GM21515 (cell line): ENCODE measurements at regions not wholly inside any gene's neighbourhood (a gene's known extent, or its start where the extent isn't known, plus 50 kb on each side); places are given as distances from the start of the nearest gene placed in this dataset.
"Not testable (repeated sequence)": the region's sequence is repeated elsewhere in the genome, so short reads cannot be mapped to it uniquely, and the experiment has no call there.

ENCODE experiments used
- ATAC-seq: cut with Tn5 transposase; IDR thresholded peaks from one replicate; pipeline ENCODE4 v1.9.1; 2021; ENCODE audit not compliant: unreplicated experiment

GRCh38 chr6:169918239-169918953 lies 167.0 kb downstream of the ERMARD start:
- ATAC-seq, result no peak

DNA sequence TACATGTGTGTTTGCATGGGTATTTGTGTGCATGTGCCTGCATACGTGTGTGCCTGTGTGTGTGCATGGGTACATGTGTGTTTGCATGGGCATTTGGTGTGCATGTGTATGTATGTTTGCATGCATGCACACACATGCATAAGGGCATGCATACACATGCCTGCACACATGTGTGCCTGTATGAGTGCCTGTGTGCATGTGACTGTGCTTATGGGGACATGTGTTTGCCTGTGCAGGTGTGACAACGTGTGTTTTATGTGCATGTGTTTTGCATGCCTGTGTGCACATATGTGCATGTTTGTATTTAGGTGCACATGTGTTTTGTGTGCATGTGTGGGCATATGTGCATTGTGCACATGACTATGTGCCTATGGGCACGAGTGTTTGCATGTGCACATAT lies 165.7 kb downstream of the ERMARD start:
- ATAC-seq, result no peak

DNA sequence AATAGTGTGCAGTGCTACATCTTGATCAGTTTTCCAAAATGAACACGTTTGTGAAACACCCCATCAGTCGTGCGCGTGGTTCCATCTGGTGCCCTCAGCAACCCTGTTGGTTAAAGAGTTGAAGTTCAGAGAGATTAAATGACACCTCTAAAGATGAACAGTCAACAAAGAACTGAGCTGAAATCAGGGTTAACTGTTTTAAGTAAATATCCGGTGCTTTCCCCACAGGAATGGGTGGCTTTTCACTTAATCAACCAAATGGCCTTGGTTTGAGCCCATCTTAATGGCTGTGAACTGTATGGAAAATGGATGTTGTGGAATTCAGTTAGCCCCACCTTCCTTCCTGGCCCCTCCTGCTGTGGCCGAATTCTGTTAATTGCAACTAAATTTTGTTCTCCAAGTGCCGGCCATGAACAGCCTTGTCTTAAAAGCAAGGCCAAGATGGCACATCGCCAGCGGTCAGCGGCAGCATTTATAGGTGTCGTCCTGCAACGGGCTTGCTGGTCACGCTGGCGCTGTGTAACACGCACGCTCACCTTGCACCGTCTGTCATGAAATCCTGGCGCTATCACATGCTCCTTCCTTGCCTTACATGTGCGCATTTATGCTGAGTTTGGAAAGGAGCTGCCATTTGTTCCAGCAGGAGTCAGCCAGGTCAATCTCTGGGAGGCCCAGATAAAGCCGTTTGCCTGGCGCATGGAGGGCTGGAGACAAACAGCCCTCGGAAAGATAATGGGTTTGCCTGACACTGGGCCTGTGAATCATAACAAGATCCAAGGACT lies 164.5 kb downstream of the ERMARD start:
- no peak for ATAC-seq

DNA sequence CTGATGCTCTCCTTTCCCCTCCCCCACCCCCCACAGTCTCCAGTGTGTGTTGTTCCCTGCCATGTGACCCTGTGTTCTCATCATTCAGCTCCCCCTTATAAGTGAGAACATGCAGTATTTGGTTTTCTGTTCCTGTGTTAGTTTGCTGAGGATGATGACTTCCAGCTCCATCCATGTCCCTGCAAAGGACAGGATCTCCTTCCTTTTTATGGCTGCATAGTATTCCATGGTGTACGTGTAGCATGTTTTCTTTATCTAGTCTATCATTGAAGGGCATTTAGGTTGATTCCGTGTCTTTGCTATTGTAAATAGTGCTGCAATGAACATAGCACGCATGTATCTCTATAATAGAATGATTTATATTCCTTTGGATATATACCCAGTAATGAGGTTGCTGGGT lies 162.3 kb downstream of the ERMARD start:
- not testable (repeated sequence) for ATAC-seq

DNA sequence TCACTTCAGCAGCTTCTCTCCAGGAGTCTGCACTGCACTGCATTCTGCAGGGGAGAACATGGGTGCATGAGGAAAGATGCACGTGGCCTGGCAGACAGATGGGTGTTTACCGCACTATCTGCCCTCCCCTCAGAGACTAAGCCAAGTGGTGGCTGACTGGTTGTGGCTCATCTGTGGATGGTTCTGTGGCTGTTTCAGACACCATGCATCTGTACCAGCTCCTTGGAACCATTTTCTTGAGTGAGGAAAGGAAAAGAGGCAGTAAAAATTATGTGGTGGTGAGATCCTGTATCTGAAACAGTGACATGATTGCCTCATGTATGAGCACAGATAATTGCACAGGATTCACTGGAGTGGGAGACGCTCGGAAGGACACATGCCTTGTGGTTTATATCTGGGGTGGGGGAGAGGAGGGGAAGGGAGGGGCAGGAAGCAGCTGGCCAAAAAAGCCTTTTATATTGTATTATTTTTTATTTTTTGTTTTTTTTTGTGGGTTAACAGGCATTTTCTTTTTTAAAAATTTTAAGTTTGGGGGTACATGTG lies 161.7 kb downstream of the ERMARD start:
- no peak for ATAC-seq

GRCh38 chr6:169912266-169913095 lies 161.1 kb downstream of the ERMARD start:
- ATAC-seq, result no peak

DNA sequence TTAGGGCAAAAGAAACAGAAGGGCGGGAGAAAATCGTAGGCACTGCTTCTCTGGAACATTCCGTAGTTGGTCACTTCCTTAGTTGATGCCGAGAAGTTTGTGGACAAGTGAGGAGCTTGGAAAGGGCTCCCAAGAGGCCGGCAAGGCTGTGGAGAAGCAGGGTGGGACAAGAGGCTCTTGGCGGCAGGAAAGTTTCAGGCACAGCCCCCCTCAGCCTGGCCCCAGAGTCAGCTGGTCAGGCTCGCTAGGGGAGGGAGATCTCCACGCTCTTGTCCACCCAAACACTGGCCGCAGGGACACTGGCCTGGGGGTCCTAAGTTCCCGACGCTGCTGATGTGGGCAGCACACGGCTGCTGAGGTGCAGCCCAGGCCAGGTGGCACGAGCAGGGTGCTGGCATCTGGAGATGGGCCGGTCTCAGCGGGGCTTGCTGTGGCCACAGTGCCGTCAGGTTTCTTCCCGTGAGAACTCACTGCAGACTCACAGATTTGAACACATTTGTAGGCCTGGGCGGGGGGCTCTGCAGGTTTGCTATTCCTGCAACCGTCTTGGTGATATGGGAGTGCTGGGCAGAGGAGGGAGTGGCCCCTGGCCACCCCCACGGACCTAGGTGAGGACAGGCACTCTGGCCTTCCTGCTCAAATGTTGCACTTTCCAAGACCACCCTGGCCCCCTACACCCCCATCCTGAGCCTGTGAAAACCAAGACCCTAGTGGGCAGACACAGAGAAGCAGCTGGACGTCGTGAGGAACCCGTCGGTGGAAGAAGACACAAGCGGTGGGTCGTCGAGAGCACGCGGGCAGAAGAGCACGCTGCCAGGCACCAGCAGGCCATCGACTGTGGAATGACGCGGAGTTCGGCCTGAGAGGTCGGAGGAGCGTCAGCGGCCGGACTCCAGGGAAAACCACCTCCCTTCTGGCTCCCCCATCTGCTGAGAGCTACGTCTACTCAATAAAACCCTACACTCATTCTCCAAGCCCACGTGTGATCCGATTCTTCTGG lies 160.1 kb downstream of the ERMARD start:
- no peak for ATAC-seq

- ATAC-seq, result no peak
These were observed 157.7 kb downstream of the ERMARD start for GRCh38 chr6:169909113-169909512.

GRCh38 chr6:169908403-169908933 lies 157.0 kb downstream of the ERMARD start:
- ATAC-seq, result no peak

- no peak for ATAC-seq
These were observed 156.1 kb downstream of the ERMARD start for GRCh38 chr6:169907419-169908115.

GRCh38 chr6:169906688-169907418 lies 155.4 kb downstream of the ERMARD start:
- no peak for ATAC-seq

GRCh38 chr6:169906004-169906687 lies 154.7 kb downstream of the ERMARD start:
- ATAC-seq, result no peak

GRCh38 chr6:169905041-169905807 lies 153.8 kb downstream of the ERMARD start:
- ATAC-seq, result no peak

- ATAC-seq, result no peak
These were observed 152.9 kb downstream of the ERMARD start for GRCh38 chr6:169904051-169904922.

DNA sequence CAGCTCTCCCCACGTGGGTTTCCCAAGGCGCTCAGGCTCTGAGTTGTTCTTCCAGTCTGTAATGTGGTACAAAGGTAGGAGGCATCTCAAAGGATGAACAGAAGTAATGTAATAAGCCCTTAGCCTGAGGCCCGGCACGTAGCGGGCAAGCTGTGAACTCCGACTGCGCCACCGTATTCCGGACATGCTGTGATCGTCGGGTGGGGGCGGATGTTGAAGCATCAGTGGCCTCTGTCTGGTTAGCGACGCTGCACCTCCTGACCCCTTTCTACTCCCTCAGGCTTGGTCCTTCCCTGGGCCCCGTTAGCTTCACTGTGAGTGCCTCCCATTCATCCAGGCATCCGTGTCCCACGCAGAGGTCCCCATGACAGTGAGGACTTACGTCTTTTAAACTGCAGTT lies 151.7 kb downstream of the ERMARD start:
- ATAC-seq, result no peak

GRCh38 chr6:169902604-169903003 lies 151.2 kb downstream of the ERMARD start:
- ATAC-seq, result no peak
